ENCODE measurements at regions not wholly inside any gene's neighbourhood (a gene's known extent, or its start where the extent isn't known, plus 50 kb on each side); places are given as distances from the start of the nearest gene placed in this dataset.
"Not testable (repeated sequence)": the region's sequence is repeated elsewhere in the genome, so short reads cannot be mapped to it uniquely, and the experiment has no call there.

- TF ChIP-seq CTCF (IDR thresholded peaks at IDR 0.05 in 2 of 3, conservative IDR thresholded peaks at IDR 0.05 in 1 of 3; ENCODE audit: borderline replicate concordance in 1 of 3, insufficient read depth in 1 of 3, low read depth in 2 of 3, low read length in 2 of 3); POLR2A (IDR thresholded peaks at IDR 0.05; ENCODE audit: borderline replicate concordance, extremely low read depth, insufficient read depth, insufficient read length); MAX (IDR thresholded peaks at IDR 0.05); ATF3 (IDR thresholded peaks at IDR 0.05); EZH2phosphoT487 (IDR thresholded peaks at IDR 0.05; ENCODE audit: borderline replicate concordance); CEBPB (IDR thresholded peaks at IDR 0.05; ENCODE audit: low read depth); SRF (IDR thresholded peaks at IDR 0.05; ENCODE audit: low read depth); JUND (IDR thresholded peaks at IDR 0.05); EZH2 (IDR thresholded peaks at IDR 0.05): not testable (repeated sequence)
Observed at GRCh38 chr4:189566900-189567299, 373.8 kb upstream of the FRG1 start.
